ENCODE measurements at regions not wholly inside any gene's neighbourhood (a gene's known extent, or its start where the extent isn't known, plus 50 kb on each side); places are given as distances from the start of the nearest gene placed in this dataset.
"Not testable (repeated sequence)": the region's sequence is repeated elsewhere in the genome, so short reads cannot be mapped to it uniquely, and the experiment has no call there.

GRCh38 chr17:52982331-52982730, 823.8 kb upstream of the CA10 start:
- no peaks in the 10 kb centered on the region for H3K9me3 ChIP-seq
- intact Hi-C loops (cut with DNase I; ENCODE audit: low total_unique reads) (no loop called here), in situ Hi-C loops (cut with MboI; ENCODE audit: low sequenced_read_pairs in 4 of 4) (loop anchor here in 1 of 4 donors (25.0 kb wide), 1 partner anchor 105 kb away; no protein-coding TSS in a partner anchor)
- no peak for TF ChIP-seq CTCF (IDR thresholded peaks at IDR 0.05 in 4 of 5, conservative IDR thresholded peaks at IDR 0.05 in 1 of 5)
- no peak for TF ChIP-seq POLR2A (IDR thresholded peaks at IDR 0.05)
- no peaks in the 10 kb centered on the region for H3K36me3 ChIP-seq
- DNase-seq (no peak), ATAC-seq (no peak)
- no peaks in the 10 kb centered on the region for H3K4me1 ChIP-seq
- H3K4me3 ChIP-seq: no peak overlapping the region
- no peak overlapping the region for H3K27ac ChIP-seq
- H3K27me3 ChIP-seq: no peaks in the 10 kb centered on the region

- Histone ChIP-seq H3K27ac (no peak overlapping the region), H3K4me3 (no peak overlapping the region), H3K27me3 (no peaks in the 10 kb centered on the region), H3K36me3 (no peaks in the 10 kb centered on the region), H3K4me1 (no peaks in the 10 kb centered on the region), H3K9me3 (no peaks in the 10 kb centered on the region)
- in situ Hi-C loops (cut with MboI; ENCODE audit: low sequenced_read_pairs in 4 of 4) (loop anchor here in 1 of 4 donors (25.0 kb wide), 1 partner anchor 107 kb away; no protein-coding TSS in a partner anchor), intact Hi-C loops (cut with DNase I; ENCODE audit: low total_unique reads) (no loop called here)
- DNase-seq (no peak), ATAC-seq (no peak)
- TF ChIP-seq CTCF (IDR thresholded peaks at IDR 0.05 in 4 of 5, conservative IDR thresholded peaks at IDR 0.05 in 1 of 5): no peak
- no peak for TF ChIP-seq POLR2A (IDR thresholded peaks at IDR 0.05)
These were observed 821.4 kb upstream of the CA10 start for GRCh38 chr17:52979921-52980320.

- in situ Hi-C loops (cut with MboI; ENCODE audit: low sequenced_read_pairs in 4 of 4) (no loop called here), intact Hi-C loops (cut with DNase I; ENCODE audit: low total_unique reads) (no loop called here)
- DNase-seq: no peak
- no peaks in the 10 kb centered on the region for H3K36me3 ChIP-seq
- no peak for ATAC-seq
- H3K9me3 ChIP-seq: no peaks in the 10 kb centered on the region
- H3K4me1 ChIP-seq: no peaks in the 10 kb centered on the region
- no peak overlapping the region for H3K4me3 ChIP-seq
- no peaks in the 10 kb centered on the region for H3K27me3 ChIP-seq
- no peak overlapping the region for H3K27ac ChIP-seq
- TF ChIP-seq CTCF (IDR thresholded peaks at IDR 0.05 in 4 of 5, conservative IDR thresholded peaks at IDR 0.05 in 1 of 5): no peak
These were observed 807.3 kb upstream of the CA10 start for GRCh38 chr17:52965856-52966255.

GRCh38 chr17:52961751-52962150, 803.2 kb upstream of the CA10 start:
- H3K27ac ChIP-seq; in situ Hi-C loops (cut with MboI; ENCODE audit: low sequenced_read_pairs in 4 of 4); intact Hi-C loops (cut with DNase I; ENCODE audit: low total_unique reads); H3K4me3 ChIP-seq; DNase-seq; ATAC-seq; H3K27me3 ChIP-seq; H3K4me1 ChIP-seq; H3K36me3 ChIP-seq; H3K9me3 ChIP-seq: not testable (repeated sequence)

- H3K27me3 ChIP-seq: no peaks in the 10 kb centered on the region
- ATAC-seq (no peak), DNase-seq (no peak)
- no peaks in the 10 kb centered on the region for H3K36me3 ChIP-seq
- in situ Hi-C loops (cut with MboI; ENCODE audit: low sequenced_read_pairs in 4 of 4): no loop called here
- H3K27ac ChIP-seq: no peak overlapping the region
- TF ChIP-seq POLR2A (IDR thresholded peaks at IDR 0.05): no peak
- TF ChIP-seq CTCF (IDR thresholded peaks at IDR 0.05 in 4 of 5, conservative IDR thresholded peaks at IDR 0.05 in 1 of 5): no peak
- H3K4me1 ChIP-seq: no peaks in the 10 kb centered on the region
- no peak overlapping the region for H3K4me3 ChIP-seq
- H3K9me3 ChIP-seq: no peaks in the 10 kb centered on the region
- intact Hi-C loops (cut with DNase I; ENCODE audit: low total_unique reads): no loop called here
These were observed 798.9 kb upstream of the CA10 start for GRCh38 chr17:52957411-52957810.
